ENCODE measurements at regions not wholly inside any gene's neighbourhood (a gene's known extent, or its start where the extent isn't known, plus 50 kb on each side); places are given as distances from the start of the nearest gene placed in this dataset.
"Not testable (repeated sequence)": the region's sequence is repeated elsewhere in the genome, so short reads cannot be mapped to it uniquely, and the experiment has no call there.

DNA sequence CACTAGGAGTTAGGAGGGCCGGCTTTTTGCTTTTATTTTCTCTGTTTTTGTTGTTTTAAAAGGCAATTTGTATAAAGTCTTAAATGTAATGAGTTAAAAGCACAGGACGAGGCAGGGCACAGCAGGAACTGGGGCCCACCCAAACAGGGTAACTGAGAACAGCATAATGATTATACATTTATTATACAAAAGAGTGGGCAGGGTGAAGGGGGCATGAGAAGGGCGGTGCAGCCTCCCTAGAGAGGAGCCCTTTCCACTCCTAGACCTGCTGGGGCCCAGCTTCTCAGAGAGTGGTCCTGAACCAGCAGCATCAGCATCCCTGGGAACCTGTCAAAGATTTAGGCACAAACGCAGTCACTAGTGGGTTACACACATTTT lies 438.0 kb downstream of the AGTPBP1 start:
- WGBS, 5 donors: 63 to 75% (median 69%) methylated on average over 4 of the region's 4 CpGs
- Histone ChIP-seq H3K27me3 (no peaks in the 10 kb centered on the region), H3K27ac (no peak overlapping the region), H3K4me3 (no peak overlapping the region), H3K36me3 (no peaks in the 10 kb centered on the region), H3K9me3 (no peaks in the 10 kb centered on the region), H3K4me1 (no peaks in the 10 kb centered on the region)
- no peak for TF ChIP-seq POLR2A (IDR thresholded peaks at IDR 0.05)
- TF ChIP-seq, protein P1, sequence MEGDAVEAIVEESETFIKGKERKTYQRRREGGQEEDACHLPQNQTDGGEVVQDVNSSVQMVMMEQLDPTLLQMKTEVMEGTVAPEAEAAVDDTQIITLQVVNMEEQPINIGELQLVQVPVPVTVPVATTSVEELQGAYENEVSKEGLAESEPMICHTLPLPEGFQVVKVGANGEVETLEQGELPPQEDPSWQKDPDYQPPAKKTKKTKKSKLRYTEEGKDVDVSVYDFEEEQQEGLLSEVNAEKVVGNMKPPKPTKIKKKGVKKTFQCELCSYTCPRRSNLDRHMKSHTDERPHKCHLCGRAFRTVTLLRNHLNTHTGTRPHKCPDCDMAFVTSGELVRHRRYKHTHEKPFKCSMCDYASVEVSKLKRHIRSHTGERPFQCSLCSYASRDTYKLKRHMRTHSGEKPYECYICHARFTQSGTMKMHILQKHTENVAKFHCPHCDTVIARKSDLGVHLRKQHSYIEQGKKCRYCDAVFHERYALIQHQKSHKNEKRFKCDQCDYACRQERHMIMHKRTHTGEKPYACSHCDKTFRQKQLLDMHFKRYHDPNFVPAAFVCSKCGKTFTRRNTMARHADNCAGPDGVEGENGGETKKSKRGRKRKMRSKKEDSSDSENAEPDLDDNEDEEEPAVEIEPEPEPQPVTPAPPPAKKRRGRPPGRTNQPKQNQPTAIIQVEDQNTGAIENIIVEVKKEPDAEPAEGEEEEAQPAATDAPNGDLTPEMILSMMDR (IDR thresholded peaks at IDR 0.05): no peak
- TF ChIP-seq EP300 (IDR thresholded peaks at IDR 0.05): no peak
- TF ChIP-seq POLR2AphosphoS5 (IDR thresholded peaks at IDR 0.05): no peak
- no peak for DNase-seq
- intact Hi-C loops (cut with DNase I; ENCODE audit: low total_unique reads): no loop called here

DNA sequence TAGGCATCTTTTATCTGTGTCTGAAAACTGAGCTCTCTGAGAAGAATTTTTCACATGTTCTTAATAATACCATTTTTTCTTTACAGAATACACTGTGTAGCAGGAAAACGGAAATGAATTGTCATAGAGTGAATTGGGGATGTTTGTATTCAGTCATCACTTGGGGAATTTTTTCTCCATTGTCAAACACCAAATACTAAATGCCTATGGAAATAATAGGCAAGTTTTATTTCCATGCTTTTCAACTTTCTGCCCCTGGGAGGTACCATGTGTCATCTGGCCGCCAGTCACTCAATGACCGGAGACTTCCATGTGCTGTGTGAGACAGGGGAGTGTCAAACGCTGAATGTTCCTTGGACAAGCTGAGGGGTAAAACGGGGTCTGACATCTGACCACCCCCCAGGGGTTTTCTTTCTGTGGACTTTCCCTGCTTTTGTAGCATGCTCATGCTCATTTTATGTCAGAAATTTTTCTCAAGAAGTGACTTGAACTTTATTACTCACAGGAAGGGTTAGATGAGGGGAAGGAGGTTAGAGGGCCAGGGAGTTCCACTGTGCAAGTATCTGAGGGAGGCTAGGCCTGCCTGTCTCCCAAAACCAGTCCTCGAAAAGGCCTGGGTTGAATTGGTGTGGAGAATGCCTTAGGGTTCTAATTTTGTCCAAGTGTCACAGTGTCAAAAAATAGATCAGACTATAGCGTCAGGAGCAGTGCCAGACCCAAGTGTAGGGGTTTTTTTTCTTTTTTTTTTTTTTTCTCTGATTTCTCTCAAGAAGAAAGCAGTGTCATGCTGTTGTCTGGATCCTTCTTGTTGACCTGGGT lies 438.6 kb downstream of the AGTPBP1 start:
- WGBS, 5 donors: 66 to 77% (median 74%) methylated on average over 7 of the region's 7 CpGs

DNA sequence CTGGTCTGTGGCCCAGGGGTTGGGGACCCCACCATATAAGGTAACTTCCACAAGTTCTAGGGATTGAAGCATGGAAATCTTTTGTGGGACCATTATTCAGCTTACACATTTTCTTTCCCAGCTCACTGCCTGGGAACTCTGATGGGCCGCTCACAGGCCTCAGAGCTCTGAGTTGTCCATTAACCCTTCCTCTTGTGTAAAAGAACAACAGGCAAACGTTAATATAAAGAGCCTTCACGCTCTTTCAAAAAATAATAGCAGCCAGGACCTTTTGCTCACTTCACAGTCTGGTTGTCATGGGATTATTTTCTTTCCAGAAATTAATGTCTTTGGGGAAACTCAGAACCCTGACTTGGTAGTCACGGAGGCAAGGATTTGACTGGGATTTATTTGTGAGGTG lies 443.3 kb downstream of the AGTPBP1 start:
- TF ChIP-seq POLR2AphosphoS5 (IDR thresholded peaks at IDR 0.05) (no peak), EP300 (IDR thresholded peaks at IDR 0.05) (no peak), POLR2A (IDR thresholded peaks at IDR 0.05) (no peak)
- TF ChIP-seq, protein P1 (IDR thresholded peaks at IDR 0.05): no peak
- DNase-seq: no peak
- Histone ChIP-seq H3K27ac (no peak overlapping the region), H3K4me3 (no peak overlapping the region), H3K4me1 (no peaks in the 10 kb centered on the region), H3K27me3 (no peaks in the 10 kb centered on the region), H3K9me3 (peaks cover 0 to 11% (median 6%) of the 10 kb centered on the region in 4 donors), H3K36me3 (no peaks in the 10 kb centered on the region)
- 66 to 75% (median 69%) methylated on average over 4 of the region's 4 CpGs for whole genome bisulfite sequencing, 5 donors
- intact Hi-C loops (cut with DNase I; ENCODE audit: low total_unique reads): no loop called here

More for the DNA sequence above, 438.6 kb downstream of the AGTPBP1 start:
- intact Hi-C loops (cut with DNase I; ENCODE audit: low total_unique reads): no loop called here
- DNase-seq: no peak
- Histone ChIP-seq H3K27ac (no peak overlapping the region), H3K9me3 (peaks cover 0 to 3% (median under 1%) of the 10 kb centered on the region in 4 donors), H3K4me1 (no peaks in the 10 kb centered on the region), H3K27me3 (no peaks in the 10 kb centered on the region), H3K36me3 (no peaks in the 10 kb centered on the region), H3K4me3 (no peak overlapping the region)
- no peak for TF ChIP-seq POLR2A (IDR thresholded peaks at IDR 0.05)
- TF ChIP-seq, protein P1 (IDR thresholded peaks at IDR 0.05): no peak
- TF ChIP-seq POLR2AphosphoS5 (IDR thresholded peaks at IDR 0.05): no peak
- no peak for TF ChIP-seq EP300 (IDR thresholded peaks at IDR 0.05)

DNA sequence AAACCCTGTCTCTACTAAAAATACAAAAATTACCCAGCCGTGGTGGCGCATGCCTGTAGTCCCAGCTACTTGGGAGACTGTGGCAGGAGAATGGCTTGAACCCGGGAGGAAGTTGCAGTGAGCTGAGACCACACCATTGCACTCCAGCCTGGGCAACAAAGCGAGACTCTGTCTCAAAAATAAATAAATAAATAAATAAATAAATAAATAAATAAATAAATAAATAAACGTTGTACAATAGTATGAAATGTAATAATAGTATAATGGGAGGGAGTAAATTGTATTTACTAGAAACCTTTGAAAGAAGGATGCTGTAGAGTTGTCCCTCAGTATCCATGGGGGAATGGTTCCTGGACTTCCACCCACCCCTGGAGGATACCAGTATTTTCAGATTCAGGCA lies 446.5 kb downstream of the AGTPBP1 start:
- WGBS, 5 donors: 71 to 89% (median 80%) methylated on average over 5 of the region's 5 CpGs
- H3K4me3 ChIP-seq; H3K36me3 ChIP-seq; H3K27ac ChIP-seq; DNase-seq; intact Hi-C loops (cut with DNase I; ENCODE audit: low total_unique reads); H3K4me1 ChIP-seq; H3K27me3 ChIP-seq: not testable (repeated sequence)
- H3K9me3 ChIP-seq: peaks cover 0 to 11% (median 6%) of the 10 kb centered on the region in 4 donors

DNA sequence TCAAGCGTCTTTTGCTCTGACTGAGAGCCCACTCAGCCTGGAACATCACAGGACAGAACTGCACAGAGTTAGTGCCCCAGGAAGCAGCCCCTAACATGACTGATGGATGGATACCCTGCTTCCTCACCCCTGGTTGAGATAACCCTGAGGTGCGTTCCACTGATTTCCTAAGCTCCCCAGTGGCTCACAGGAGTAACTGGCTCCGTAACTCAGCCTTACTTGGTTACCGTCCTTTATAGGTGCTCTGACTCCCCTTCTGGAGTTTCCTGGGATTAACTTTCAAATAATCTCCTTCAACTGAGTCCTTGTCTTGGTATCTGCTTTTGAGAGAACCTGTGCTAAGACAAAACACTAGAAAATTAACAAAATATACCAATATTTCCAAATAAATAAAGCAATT lies 449.5 kb downstream of the AGTPBP1 start:
- H3K27me3 ChIP-seq: peaks cover 0 to 5% (median 0%) of the 10 kb centered on the region in 3 donors
- H3K4me3 ChIP-seq: no peak overlapping the region
- 50 to 64% (median 54%) methylated on average over 4 of the region's 4 CpGs for WGBS, 5 donors
- no peak overlapping the region for H3K27ac ChIP-seq
- intact Hi-C loops (cut with DNase I; ENCODE audit: low total_unique reads): no loop called here
- peaks cover 0 to 7% (median 0%) of the 10 kb centered on the region in 4 donors for H3K9me3 ChIP-seq
- DNase-seq: no peak
- TF ChIP-seq EP300 (IDR thresholded peaks at IDR 0.05): no peak
- TF ChIP-seq POLR2A (IDR thresholded peaks at IDR 0.05): no peak
- no peak for TF ChIP-seq POLR2AphosphoS5 (IDR thresholded peaks at IDR 0.05)
- TF ChIP-seq, protein P1 (IDR thresholded peaks at IDR 0.05): no peak
- no peaks in the 10 kb centered on the region for H3K4me1 ChIP-seq
- no peaks in the 10 kb centered on the region for H3K36me3 ChIP-seq
